ENCODE measurements at regions not wholly inside any gene's neighbourhood (a gene's known extent, or its start where the extent isn't known, plus 50 kb on each side); places are given as distances from the start of the nearest gene placed in this dataset.

DNA sequence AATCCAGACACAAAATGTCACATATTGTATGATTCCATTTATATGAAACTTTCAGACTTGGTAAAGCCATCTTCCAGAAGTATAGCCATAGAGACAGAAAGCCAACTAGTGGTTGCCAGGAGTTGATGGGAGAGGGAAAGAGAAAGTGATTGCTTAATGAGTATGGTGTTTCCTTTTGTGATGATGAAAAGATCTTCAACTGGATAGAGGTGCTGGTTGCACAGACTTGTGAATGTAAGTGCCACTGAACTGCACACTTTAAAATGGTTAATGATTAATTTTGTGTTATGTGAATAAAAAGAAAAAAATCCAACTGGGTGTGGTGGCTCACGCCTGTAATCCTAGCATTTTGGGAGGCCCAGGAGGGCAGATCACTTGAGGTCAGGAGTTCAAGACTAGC is 135.3 kb upstream of the SLC1A4 start:
- Mint-ChIP-seq H3K9me3 (no peaks in the 10 kb centered on the region), H3K27me3 (peaks cover 12% of the 10 kb centered on the region), H3K4me1 (peaks cover 14% of the 10 kb centered on the region), H3K4me3 (no peak overlapping the region), H3K27ac (no peak overlapping the region)
- DNase-seq (no peak), ATAC-seq (no peak)

DNA sequence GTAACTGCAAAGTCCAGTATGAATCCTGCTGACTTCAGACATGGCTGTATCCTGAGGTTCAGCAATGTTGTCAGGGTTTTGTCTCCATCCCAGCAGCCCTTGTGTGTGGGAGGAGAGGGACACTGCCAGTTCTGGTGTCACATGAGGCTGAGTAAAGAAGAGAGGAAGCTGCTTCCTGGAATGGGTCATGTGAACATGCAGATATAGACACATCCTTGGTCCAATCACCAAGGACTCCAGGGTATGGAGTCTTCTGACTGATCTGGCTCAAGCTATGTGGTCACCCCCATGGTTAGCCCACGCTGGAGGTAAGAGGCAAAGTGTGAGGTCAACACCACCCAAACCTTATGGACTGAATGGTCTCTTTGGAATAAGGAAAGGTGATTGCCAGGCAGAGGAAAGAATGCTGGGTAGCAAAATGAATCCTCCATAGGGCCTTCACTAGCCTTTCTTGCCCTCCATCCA is 134.4 kb upstream of the SLC1A4 start:
- no peaks in the 10 kb centered on the region for H3K9me3 Mint-ChIP-seq
- ATAC-seq (peak; percentile 60), DNase-seq (no peak)
- no peak overlapping the region for H3K4me3 Mint-ChIP-seq
- peaks cover 15% of the 10 kb centered on the region for H3K27me3 Mint-ChIP-seq
- peaks cover 14% of the 10 kb centered on the region for H3K4me1 Mint-ChIP-seq
- H3K27ac Mint-ChIP-seq: no peak overlapping the region

DNA sequence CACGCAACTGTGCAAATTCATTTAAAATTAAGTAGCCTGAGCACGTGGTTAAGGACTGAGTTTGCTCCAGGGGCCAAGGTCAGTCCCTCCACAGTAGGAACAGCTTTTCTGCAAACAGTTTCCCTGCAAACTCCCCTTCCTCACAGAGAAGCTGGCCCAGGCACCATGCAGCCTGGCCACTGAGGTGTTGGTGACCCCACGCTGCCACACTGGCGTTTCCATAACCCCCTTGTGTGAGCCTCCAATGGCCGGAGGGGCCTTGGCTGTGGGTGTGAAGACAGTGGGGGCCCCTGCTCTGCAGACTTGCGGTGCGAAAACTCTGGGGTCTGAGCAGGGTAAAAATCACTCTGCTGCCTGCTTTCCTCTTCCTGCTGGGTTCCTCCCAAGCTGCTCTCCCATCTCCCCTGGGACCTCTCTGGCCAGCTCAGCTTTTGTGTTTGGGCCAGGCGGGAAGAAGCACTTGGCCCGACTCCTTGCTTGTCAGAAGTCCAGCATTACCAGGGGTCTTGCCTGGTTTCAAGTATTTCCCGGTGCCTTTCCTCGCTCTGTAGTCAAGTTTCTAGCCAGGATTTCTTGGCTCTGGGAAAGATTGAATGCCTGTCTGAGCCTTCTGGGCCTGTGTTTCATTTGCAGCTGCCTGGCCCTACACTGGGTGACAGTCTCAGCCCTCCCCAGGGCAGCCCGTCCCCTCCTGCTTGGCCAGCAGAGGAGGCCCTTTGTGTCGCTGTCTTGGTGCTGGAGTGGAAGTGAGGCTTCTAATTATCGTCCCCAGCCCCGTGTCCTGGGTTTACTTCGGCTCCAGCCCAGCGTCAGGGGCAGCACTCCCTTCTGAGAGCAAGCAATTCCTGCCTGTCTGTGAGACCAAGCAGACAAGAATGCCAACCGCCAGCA is 131.4 kb upstream of the SLC1A4 start:
- no peak for DNase-seq
- peaks cover 8% of the 10 kb centered on the region for H3K4me1 Mint-ChIP-seq
- H3K27ac Mint-ChIP-seq: no peak overlapping the region
- no peak overlapping the region for H3K4me3 Mint-ChIP-seq
- H3K9me3 Mint-ChIP-seq: no peaks in the 10 kb centered on the region
- ATAC-seq: no peak
- H3K27me3 Mint-ChIP-seq: peaks cover 15% of the 10 kb centered on the region

DNA sequence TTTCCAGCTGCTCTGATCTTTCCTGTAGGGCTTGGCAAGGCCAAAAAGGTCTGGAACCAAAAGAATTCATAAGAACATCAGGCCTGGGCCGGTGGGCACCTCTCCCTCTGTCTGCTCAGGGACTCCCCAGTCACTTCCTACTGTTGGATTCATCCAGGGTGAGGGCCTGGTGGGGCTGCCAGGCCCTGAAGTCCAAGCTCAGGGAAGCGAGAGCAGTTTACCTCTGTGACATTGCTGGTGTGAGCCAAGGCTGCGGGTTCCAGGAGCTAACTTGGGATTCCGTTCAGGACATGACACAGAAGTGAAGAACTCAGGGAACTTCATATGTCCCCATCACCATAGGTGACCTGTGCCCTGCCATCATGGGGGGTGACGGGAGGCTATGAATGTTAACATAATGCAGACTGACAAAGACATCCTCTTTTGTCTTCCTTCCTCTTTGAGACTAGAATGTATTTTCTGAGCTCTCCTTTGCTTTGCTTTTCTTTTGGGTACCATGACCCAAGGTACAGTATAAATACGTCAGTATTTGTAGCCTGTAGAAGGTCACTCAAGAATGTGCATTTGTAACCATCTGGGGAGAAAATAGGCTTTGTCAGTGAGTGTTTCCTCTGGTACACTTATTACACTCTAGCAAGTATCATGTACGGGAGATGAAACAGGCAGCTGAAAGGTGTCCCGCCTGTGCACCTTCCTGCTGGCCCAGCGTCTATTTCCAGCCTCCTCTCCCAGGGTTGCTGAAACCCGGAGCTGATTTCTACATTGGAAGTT is 130.5 kb upstream of the SLC1A4 start:
- H3K9me3 Mint-ChIP-seq: no peaks in the 10 kb centered on the region
- peaks cover 15% of the 10 kb centered on the region for H3K27me3 Mint-ChIP-seq
- peak overlapping the region in 1 of 2 donors; percentile 55 for H3K4me3 Mint-ChIP-seq
- DNase-seq (no peak), ATAC-seq (no peak)
- no peak overlapping the region for H3K27ac Mint-ChIP-seq
- peaks cover 8% of the 10 kb centered on the region for H3K4me1 Mint-ChIP-seq

DNA sequence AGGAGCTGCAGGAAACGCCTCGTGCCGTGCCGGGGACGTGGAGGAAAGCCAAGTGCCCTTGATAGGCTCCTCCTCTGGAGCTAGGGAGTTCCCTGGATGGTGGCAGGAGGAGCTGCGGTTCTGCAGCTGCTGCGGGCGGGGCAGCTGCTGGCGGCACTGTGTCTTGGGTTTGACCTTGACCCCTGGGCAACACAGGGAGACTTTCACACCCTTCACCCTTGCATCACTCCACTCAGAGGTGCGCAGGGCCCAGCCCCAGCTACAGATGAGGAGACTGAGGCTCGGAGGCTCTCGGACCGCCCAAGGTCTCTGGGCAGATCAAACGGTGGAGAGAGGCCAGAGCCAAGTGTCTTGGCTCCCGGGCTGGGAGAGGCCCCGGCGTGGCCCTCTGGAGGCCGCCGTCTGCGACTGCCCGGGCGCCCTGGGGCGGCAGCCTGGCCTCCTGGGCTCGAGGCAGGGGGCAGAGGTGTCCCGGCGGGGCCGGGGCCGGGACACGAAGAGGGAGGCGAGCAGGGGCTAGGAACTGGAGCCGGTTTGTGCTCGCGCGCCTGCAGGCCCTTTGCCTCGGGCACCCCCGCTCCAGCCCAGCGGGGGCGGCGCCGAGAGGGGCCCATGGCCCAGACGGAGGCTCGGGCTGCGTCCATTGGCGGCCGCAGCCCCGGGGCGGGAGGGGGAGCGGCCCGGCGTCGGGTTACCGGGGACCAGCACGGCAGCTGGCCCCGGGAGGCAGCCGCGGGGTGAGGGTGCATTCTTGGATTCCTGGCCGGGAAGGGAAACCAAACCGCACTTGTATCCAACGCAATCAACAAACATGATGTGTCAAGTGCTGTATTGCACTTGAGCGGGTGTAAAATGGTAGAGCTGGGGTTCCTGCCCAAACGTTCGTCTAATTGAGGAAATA is 129.6 kb upstream of the SLC1A4 start:
- peaks cover 15% of the 10 kb centered on the region for H3K27me3 Mint-ChIP-seq
- DNase-seq (peak in 1 of 2 donors; percentile 26), ATAC-seq (peak; percentile 55)
- H3K4me3 Mint-ChIP-seq: peak overlapping the region; percentile 23 to 55
- no peaks in the 10 kb centered on the region for H3K9me3 Mint-ChIP-seq
- peak overlapping the region in 1 of 2 donors; percentile 51 for H3K27ac Mint-ChIP-seq
- H3K4me1 Mint-ChIP-seq: peaks cover 7% of the 10 kb centered on the region

DNA sequence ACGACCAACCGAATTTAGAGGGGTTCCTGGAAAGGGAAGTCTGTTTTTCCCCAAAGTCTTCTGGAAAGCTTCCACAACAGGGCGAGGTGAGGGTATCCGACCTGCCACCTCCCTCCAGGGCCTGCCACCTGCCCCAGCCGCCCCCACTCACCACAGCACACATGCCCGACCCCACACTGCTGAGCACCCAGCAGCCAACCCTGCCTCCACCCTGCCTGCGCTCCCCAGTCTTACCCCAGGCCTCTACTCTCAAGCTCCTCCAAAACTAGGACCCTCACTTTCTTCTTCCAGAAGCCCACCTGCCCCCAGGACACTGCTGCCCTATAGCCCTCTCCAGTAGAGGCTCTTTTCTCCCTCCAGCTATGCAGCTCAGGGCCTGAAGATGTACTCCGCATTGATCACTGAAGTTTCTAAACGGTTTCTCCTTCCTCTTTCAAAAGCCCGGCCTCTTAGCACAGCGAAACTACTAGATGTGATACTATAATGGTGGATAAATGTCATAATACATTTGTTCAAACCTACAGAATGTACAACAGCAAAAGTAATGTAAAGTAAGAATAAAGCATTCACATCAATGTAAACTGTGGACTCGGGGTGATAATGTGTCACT is 128.8 kb upstream of the SLC1A4 start:
- no peak overlapping the region for H3K27ac Mint-ChIP-seq
- no peak for ATAC-seq

DNA sequence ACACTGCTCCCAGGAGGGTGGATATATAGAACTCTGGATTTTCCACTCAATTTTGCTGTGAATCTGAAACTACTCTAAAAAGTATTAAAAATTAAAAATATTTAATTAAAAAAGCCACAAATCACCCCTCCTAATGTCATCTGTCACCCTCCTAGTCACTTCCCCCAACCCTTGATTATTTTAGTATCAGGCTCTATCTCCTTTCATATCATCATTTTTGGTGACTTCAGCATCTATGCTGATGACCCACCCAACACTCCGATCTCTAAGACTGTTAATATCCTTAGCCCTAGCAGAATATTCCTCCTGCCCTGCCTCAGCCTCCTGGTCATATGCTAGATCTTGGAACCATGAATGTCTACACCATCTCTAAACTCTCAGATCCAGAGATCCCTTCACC is 128.3 kb upstream of the SLC1A4 start:
- Mint-ChIP-seq H3K4me1 (no peaks in the 10 kb centered on the region), H3K27me3 (peaks cover 15% of the 10 kb centered on the region), H3K27ac (no peak overlapping the region), H3K9me3 (no peaks in the 10 kb centered on the region), H3K4me3 (no peak overlapping the region)
- ATAC-seq (no peak), DNase-seq (no peak)

More for the DNA sequence above, 128.8 kb upstream of the SLC1A4 start:
- Mint-ChIP-seq H3K9me3 (no peaks in the 10 kb centered on the region), H3K27me3 (peaks cover 15% of the 10 kb centered on the region), H3K4me1 (no peaks in the 10 kb centered on the region), H3K4me3 (no peak overlapping the region)
- no peak for DNase-seq

DNA sequence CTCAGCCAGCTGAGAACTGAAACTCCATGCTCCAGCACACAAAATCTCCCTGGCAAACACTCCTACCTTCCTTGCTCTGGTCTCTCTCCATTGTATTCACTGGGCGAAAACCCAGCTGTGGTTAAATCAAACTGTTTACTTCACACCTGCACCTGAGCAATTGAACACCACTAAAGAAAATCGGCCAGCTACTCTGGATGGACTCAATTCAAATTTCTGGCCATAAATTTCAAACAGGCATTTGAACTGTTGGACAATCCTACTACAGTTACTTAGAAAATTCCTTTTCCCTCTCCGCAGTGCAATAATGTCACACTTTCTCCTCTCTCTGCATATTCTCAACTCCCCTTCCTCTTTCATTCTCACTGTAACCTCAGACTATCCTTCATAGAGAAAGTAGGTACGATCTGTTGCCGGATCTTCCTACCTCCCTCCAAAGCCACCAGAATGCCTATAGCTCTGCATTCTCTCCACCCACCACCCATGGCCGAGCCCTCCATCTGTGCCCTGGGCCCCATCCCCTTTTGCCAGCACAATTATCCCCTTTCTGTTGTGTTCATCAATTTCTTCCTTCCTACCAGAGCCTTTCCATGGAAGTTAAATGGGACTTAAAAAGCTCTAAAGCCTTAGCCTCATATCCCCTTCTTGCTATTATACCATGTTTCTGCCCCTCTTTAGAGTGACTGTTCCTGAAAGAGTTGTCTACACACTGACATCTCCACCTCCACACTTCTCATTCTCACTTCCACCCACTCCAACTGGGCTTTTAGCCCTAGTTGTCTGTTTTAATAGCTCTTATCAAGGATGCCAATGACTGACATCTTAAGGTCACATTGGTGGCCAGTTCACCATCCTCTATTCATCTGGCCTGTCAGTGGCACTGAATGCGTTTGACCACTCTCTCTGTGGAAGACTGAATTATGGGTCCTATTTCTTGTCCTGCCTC is 127.5 kb upstream of the SLC1A4 start:
- DNase-seq: no peak
- H3K9me3 Mint-ChIP-seq: no peaks in the 10 kb centered on the region
- H3K27ac Mint-ChIP-seq: no peak overlapping the region
- no peak overlapping the region for H3K4me3 Mint-ChIP-seq
- no peak for ATAC-seq
- H3K4me1 Mint-ChIP-seq: no peaks in the 10 kb centered on the region
- H3K27me3 Mint-ChIP-seq: peaks cover 20% of the 10 kb centered on the region

DNA sequence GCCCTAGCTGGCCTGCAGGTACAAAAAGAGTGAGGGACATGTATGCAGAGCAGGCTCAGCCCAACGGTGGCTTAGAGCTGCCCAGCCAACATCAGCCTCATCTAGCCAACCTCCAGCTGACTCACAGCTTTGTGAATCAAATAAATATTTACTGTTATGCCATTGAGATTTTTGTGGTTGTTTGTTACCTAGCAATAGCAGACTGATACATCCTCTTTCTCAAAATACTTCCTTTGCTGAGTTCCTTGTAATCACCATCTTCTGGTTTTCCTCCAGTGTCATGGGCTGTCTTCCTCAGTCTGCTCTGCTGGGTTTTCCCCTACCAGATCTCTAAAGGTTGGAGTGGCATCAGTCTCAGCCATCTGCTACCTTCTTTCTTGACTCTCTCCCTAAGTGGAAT is 126.6 kb upstream of the SLC1A4 start:
- H3K27me3 Mint-ChIP-seq: peaks cover 28% of the 10 kb centered on the region
- H3K4me3 Mint-ChIP-seq: no peak overlapping the region
- H3K27ac Mint-ChIP-seq: no peak overlapping the region
- H3K9me3 Mint-ChIP-seq: no peaks in the 10 kb centered on the region
- ATAC-seq (no peak), DNase-seq (no peak)
- H3K4me1 Mint-ChIP-seq: no peaks in the 10 kb centered on the region

DNA sequence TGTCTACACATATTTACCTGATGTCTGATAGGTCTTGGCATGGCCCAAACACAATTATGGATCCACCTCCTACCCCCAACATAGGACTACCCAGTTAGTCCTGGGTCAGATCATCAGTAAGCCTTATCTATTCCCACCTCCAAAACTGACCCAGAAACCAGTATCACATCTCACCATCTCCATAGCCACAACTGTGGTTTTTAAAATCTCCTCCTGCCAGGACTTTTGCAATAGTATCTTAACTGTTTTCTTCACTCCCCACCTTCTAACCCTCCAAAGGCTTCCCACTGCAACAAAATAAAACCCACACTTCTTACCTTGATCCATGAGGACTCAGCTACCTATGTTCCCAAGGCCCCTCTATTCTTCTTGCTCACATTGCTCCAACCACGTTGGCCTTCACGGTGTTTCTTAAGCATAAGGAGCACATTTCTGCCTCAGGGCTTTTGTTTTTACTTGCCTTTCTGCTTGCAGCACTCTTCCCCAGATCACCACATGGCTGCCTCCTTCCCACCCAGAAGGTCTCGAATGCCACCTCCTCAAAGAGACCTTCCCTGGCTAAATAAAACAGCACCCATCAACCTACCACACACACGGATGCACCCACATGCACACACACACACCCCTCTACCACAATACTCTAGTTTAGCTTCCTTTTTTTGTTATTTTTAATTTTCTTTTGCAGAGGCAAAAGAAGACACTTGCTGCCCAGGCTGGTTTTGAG is 125.9 kb upstream of the SLC1A4 start:
- Mint-ChIP-seq H3K4me3 (no peak overlapping the region), H3K27me3 (peaks cover 29% of the 10 kb centered on the region), H3K27ac (no peak overlapping the region), H3K9me3 (no peaks in the 10 kb centered on the region), H3K4me1 (no peaks in the 10 kb centered on the region)
- DNase-seq (no peak), ATAC-seq (no peak)

DNA sequence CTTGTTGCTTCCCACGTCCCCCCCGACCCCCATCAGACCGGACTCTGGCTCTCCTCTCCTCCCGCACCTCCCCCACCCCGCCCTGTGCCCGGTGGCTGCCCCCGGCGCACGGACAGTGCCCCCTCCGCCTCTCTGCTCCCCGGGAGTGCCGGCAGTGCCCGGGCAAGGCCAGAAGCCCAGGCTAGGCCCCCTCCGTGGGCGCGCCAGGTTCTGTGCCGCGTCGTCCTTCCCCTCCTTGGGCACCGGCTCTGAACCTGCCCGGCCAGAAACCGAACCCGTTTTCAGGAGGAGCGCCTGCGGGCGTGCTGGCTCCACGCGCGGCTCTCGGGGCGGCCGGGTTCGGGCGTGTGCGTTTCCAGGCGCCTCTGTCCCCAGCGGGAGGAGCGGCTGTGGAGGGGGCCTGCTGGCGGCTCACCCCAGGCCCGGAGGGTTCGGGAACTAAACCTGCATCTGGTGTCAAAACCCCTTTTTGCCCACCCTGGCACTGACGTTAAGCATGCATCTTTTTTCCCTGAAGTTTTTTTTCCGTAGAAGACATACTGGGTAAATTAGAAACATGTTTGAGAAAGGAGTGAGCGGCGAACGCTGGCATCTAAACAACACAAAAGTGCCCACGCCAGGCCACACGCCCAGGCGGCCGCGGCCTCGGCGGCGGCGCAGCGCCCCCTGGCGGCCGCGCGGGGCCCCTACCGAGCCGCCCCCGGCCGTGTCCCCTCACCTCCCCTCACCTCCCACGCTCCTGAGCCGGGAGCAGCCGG is 123.9 kb upstream of the SLC1A4 start:
- Mint-ChIP-seq H3K4me3 (peak overlapping the region; percentile 69 to 75), H3K4me1 (no peaks in the 10 kb centered on the region), H3K9me3 (no peaks in the 10 kb centered on the region), H3K27me3 (peaks cover 29% of the 10 kb centered on the region), H3K27ac (peak overlapping the region in 1 of 2 donors; percentile 23)
- DNase-seq: peak; percentile 63 to 76
- ATAC-seq: peak; percentile 90

DNA sequence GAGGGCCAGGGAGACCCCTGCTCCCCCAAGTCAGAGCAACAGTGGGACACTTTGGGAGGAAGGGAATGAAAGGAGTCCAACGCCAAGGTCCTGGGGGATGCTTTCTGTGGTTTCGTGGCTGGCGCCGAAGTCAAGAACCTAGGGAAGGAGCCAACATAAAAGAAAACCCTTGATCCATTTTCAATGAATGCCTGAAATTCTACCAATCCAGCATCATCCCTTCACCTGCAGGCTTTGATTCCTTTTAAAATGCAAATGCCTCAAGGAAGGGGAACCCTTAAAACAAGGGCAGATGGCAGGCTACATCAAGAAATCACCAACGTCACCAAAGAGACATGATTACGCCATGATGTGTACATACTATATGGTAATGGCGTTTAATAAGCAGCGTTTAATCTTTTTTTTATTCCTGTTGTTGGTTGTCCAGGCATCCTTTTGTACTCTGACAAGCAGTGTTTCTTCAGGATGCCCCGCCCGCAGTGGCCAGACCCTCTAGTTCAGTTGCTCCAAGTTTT is 123.3 kb upstream of the SLC1A4 start:
- Mint-ChIP-seq H3K9me3 (no peaks in the 10 kb centered on the region), H3K4me3 (peak overlapping the region in 1 of 2 donors; percentile 69), H3K27me3 (peaks cover 29% of the 10 kb centered on the region), H3K4me1 (no peaks in the 10 kb centered on the region), H3K27ac (no peak overlapping the region)
- DNase-seq: no peak
- no peak for ATAC-seq

DNA sequence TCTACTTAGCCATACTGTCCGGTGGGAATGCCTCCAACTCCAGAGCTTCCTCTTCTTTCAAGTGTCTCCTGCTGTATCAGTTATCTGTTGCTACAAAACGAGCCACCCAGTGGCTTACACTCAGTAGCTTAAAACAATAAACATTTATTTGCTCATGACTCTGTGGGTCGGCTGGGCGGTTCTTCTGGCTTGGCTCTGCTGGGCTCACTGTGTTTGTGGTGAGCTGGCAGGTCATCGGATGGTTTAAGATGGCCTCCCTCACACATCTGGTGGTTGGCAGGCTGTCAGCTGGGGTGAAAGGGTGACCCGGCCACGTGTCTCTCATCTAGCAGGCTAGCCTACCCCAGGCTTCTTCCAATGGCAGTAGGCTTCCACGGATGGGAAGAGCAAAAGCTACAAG is 122.4 kb upstream of the SLC1A4 start:
- peaks cover 29% of the 10 kb centered on the region for H3K27me3 Mint-ChIP-seq
- ATAC-seq (no peak), DNase-seq (no peak)
- no peak overlapping the region for H3K4me3 Mint-ChIP-seq
- H3K27ac Mint-ChIP-seq: peak overlapping the region in 1 of 2 donors; percentile 47
- no peaks in the 10 kb centered on the region for H3K9me3 Mint-ChIP-seq
- H3K4me1 Mint-ChIP-seq: no peaks in the 10 kb centered on the region
